Endothelial cell of umbilical vein (primary cell): ENCODE measurements at regions not wholly inside any gene's neighbourhood (a gene's known extent, or its start where the extent isn't known, plus 50 kb on each side); places are given as distances from the start of the nearest gene placed in this dataset.

ENCODE experiments used
- BruUV-seq: library from RNA; stranded (reverse); fragments of 400-500 nt; replicated peaks from 2 replicates; lab custom pipeline; 2021; lab: Mats Ljungman, UMichigan
- CTCF ChIA-PET: fragments of 300-600, 350-600 bp; sonication (Branson Sonifier 250); formaldehyde crosslinking; loops from one replicate; lab custom pipeline; 2021; ENCODE audit warnings: antibody characterized with exemption, inconsistent platforms; lab: Charles Lee
- POLR2A ChIA-PET: fragments of 300-600, 350-600 bp; sonication (Branson Sonifier 250); formaldehyde crosslinking; loops from one replicate; lab custom pipeline; 2021; ENCODE audit warnings: antibody characterized with exemption, inconsistent platforms; lab: Charles Lee
- DNase-seq: peaks from one replicate; pipeline ENCODE4 v3.0.0-alpha.2; 2011; ENCODE audit warnings: low read depth, low spot score
- FAIRE-seq: peaks from 2 replicates; lab custom pipeline; 2011; peaks lifted over from hg19 to GRCh38; lab: Jason Lieb, UNC
- H2AFZ ChIP-seq: 2 replicates; pipeline ENCODE4 v1.6.0; 2012; ENCODE audit warnings: low read depth, low read length, control low read depth, inconsistent platforms
- H3K27ac ChIP-seq: 2 replicates; pipeline ENCODE4 v1.5.1; 2011; ENCODE audit warnings: low read depth, mild to moderate bottlenecking, control low read depth, low read length, moderate library complexity; ENCODE audit not compliant: insufficient read depth
- H3K27me3 ChIP-seq, 2 experiments: 2 replicates each; pipeline versions ENCODE4 v1.6.0 to v1.6.1; 2011; ENCODE audit warnings: low read length in 2 of 2, mixed read lengths in 1 of 2; ENCODE audit not compliant: control insufficient read depth in 2 of 2, insufficient read depth in 2 of 2
- H3K36me3 ChIP-seq, 2 experiments: 2 replicates in 1 of 2; 3 replicates in 1 of 2; pipeline ENCODE4 v1.5.1; 2011; ENCODE audit warnings: low read length in 2 of 2, mild to moderate bottlenecking in 1 of 2, moderate library complexity in 1 of 2; ENCODE audit not compliant: control insufficient read depth in 2 of 2, insufficient read depth in 2 of 2; ENCODE audit errors: extremely low read depth in 1 of 2
- H3K4me1 ChIP-seq: 3 replicates; pipeline ENCODE4 v1.5.1; 2011; ENCODE audit warnings: mild to moderate bottlenecking, low read length; ENCODE audit not compliant: control insufficient read depth, insufficient read depth; ENCODE audit errors: extremely low read depth
- H3K4me2 ChIP-seq: 2 replicates; pipeline ENCODE4 v1.6.1; 2011; ENCODE audit warnings: low read length, control low read depth, mixed read lengths; ENCODE audit not compliant: insufficient read depth
- H3K4me3 ChIP-seq, 3 experiments: fragments of 200-600 bp in 1 of 3; sonication (generic), shearing (Covaris generic) in 1 of 3; replicated peaks in 1 of 3; 2 replicates each; pipeline ENCODE4 v1.5.1; 2011 to 2016; ENCODE audit warnings: control low read depth in 3 of 3, low read length in 3 of 3, mild to moderate bottlenecking in 2 of 3, inconsistent platforms in 1 of 3, low read depth in 1 of 3, moderate library complexity in 1 of 3; ENCODE audit not compliant: insufficient read depth in 1 of 3
- H3K79me2 ChIP-seq: 2 replicates; pipeline ENCODE4 v1.6.0; 2012; ENCODE audit warnings: low read length, inconsistent platforms; ENCODE audit not compliant: control insufficient read depth, insufficient read depth
- H3K9ac ChIP-seq: replicated peaks from 2 replicates; pipeline ENCODE3; 2011; ENCODE audit warnings: low read length, control low read depth; ENCODE audit not compliant: insufficient read depth; ENCODE audit errors: extremely low read depth
- H3K9me1 ChIP-seq: replicated peaks from 3 replicates; pipeline ENCODE4 v1.6.0; 2011; ENCODE audit warnings: mild to moderate bottlenecking, low read length; ENCODE audit not compliant: control insufficient read depth, insufficient read depth; ENCODE audit errors: extremely low read depth
- H3K9me3 ChIP-seq: replicated peaks from 2 replicates; pipeline ENCODE4 v1.5.1; 2012; ENCODE audit warnings: low read length, inconsistent platforms; ENCODE audit not compliant: control insufficient read depth, insufficient read depth
- H4K20me1 ChIP-seq: replicated peaks from 2 replicates; pipeline ENCODE3; 2011; ENCODE audit warnings: mild to moderate bottlenecking, low read length; ENCODE audit not compliant: control insufficient read depth, insufficient read depth; ENCODE audit errors: extremely low read depth
- CTCF ChIP-seq, 2 donors: IDR thresholded peaks; 1 replicate in 1 of 2; 2 replicates in 1 of 2; pipeline ENCODE4 v1.5.1; 2011; ENCODE audit warnings: low read length in 2 of 2, mild to moderate bottlenecking in 2 of 2, moderate library complexity in 2 of 2, control low read depth in 1 of 2, inconsistent platforms in 1 of 2, low read depth in 1 of 2; ENCODE audit not compliant: insufficient read depth in 1 of 2; ENCODE audit errors: extremely low read depth in 1 of 2
- EZH2 ChIP-seq: IDR thresholded peaks from 2 replicates; pipeline ENCODE4 v1.6.1; 2012; ENCODE audit warnings: borderline replicate concordance, low read depth, mild to moderate bottlenecking, moderate library complexity, low read length, inconsistent platforms; ENCODE audit not compliant: severe bottlenecking
- FOS ChIP-seq: IDR thresholded peaks from 2 replicates; pipeline ENCODE4 v1.6.1; 2011; ENCODE audit warnings: mild to moderate bottlenecking, low read length, moderate library complexity, borderline replicate concordance; ENCODE audit not compliant: insufficient read depth
- GATA2 ChIP-seq: IDR thresholded peaks from 2 replicates; pipeline ENCODE4 v1.7.0; 2011; ENCODE audit warnings: low read depth, mild to moderate bottlenecking, moderate library complexity, mixed read lengths, low read length; ENCODE audit not compliant: insufficient read length, insufficient read depth
- JUN ChIP-seq: IDR thresholded peaks from 2 replicates; pipeline ENCODE4 v1.6.1; 2011; ENCODE audit warnings: borderline replicate concordance, low read depth; ENCODE audit not compliant: insufficient read length, insufficient read depth
- MAX ChIP-seq: IDR thresholded peaks from 2 replicates; pipeline ENCODE4 v1.6.1; 2011; ENCODE audit not compliant: insufficient read depth, insufficient read length
- MYC ChIP-seq: IDR thresholded peaks from one replicate; pipeline ENCODE4 v1.6.1; 2011; ENCODE audit warnings: mild to moderate bottlenecking, low read depth, low read length
- POLR2A ChIP-seq: IDR thresholded peaks from 2 replicates; pipeline ENCODE4 v1.6.1; 2012; ENCODE audit warnings: low read depth, mild to moderate bottlenecking, control low read depth, low read length
- POLR2AphosphoS5 ChIP-seq: IDR thresholded peaks from 2 replicates; pipeline ENCODE4 v1.6.1; 2012; ENCODE audit warnings: low read depth, mild to moderate bottlenecking, control low read depth, low read length, moderate library complexity; ENCODE audit not compliant: insufficient read depth
- dilution Hi-C: fragments of 300-500 bp; cut with MboI; formaldehyde crosslinking; loops from one replicate; pipeline ENCODE4 v1.15.0; 2019; ENCODE audit warnings: low sequenced_read_pairs; ENCODE audit not compliant: extremely low pct_ligation_motif_present
- intact Hi-C: fragments of 100-400 bp; cut with micrococcal nuclease; formaldehyde crosslinking; loops from one replicate; pipeline ENCODE4 v1.10.0; 2022

- Histone ChIP-seq H3K36me3 (no peaks in the 10 kb centered on the region), H3K4me3 (no peak overlapping the region), H3K4me2 (no peak overlapping the region), H3K9me3 (no peaks in the 10 kb centered on the region), H3K27me3 (no peaks in the 10 kb centered on the region), H3K79me2 (no peaks in the 10 kb centered on the region), H2AFZ (no peak overlapping the region), H3K27ac (no peak overlapping the region), H3K9ac (no peak overlapping the region), H3K9me1 (no peaks in the 10 kb centered on the region), H4K20me1 (no peaks in the 10 kb centered on the region), H3K4me1 (no peaks in the 10 kb centered on the region)
- DNase-seq = no peak
- FAIRE-seq = no peak
- ChIA-PET CTCF (no interaction called here), POLR2A (no interaction called here)
- dilution Hi-C loops = no loop called here
- intact Hi-C loops = no loop called here
- BruUV-seq = no TSS peak
- TF ChIP-seq POLR2AphosphoS5 = no peak
- TF ChIP-seq EZH2 = no peak
- TF ChIP-seq FOS = no peak
- TF ChIP-seq JUN = no peak
- no peak for TF ChIP-seq MAX
- no peak for TF ChIP-seq GATA2
- no peak for TF ChIP-seq POLR2A
- TF ChIP-seq MYC = no peak
- no peak for TF ChIP-seq CTCF (IDR thresholded peaks at IDR 0.05; ENCODE audit: extremely low read depth in 1 of 2, insufficient read depth in 1 of 2, low read depth in 1 of 2, low read length in 2 of 2)
Measured at GRCh38 chrY:19148783-19149182, 375.2 kb upstream of the HSFY2 start.
